ENCODE measurements at regions not wholly inside any gene's neighbourhood (a gene's known extent, or its start where the extent isn't known, plus 50 kb on each side); places are given as distances from the start of the nearest gene placed in this dataset.
A peak's percentile ranks its signal among the peaks of the same experiment; 100 is the strongest.

DNA sequence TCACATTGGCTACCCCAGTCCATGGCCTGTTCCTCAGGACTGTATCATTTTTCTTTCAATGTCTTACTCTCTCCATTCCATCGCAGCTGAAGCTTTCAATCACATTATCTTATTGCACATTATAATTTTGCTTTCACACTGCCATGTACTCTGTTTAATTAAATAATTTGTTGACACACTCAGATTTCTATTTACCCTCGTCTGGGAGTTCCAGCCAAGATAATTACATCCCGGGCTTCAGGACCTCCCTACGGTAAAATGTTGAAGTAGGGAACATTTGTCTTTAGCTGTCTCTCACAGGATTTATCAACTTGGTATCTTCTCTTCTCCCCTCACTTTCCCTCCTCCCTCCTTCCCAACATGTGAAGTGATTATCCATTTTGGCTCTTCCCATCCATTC, 177.2 kb upstream of the RASSF8 start:
- no peak for TF ChIP-seq EZH2phosphoT487 (IDR thresholded peaks at IDR 0.05; ENCODE audit: borderline replicate concordance)
- TF ChIP-seq, protein P1, sequence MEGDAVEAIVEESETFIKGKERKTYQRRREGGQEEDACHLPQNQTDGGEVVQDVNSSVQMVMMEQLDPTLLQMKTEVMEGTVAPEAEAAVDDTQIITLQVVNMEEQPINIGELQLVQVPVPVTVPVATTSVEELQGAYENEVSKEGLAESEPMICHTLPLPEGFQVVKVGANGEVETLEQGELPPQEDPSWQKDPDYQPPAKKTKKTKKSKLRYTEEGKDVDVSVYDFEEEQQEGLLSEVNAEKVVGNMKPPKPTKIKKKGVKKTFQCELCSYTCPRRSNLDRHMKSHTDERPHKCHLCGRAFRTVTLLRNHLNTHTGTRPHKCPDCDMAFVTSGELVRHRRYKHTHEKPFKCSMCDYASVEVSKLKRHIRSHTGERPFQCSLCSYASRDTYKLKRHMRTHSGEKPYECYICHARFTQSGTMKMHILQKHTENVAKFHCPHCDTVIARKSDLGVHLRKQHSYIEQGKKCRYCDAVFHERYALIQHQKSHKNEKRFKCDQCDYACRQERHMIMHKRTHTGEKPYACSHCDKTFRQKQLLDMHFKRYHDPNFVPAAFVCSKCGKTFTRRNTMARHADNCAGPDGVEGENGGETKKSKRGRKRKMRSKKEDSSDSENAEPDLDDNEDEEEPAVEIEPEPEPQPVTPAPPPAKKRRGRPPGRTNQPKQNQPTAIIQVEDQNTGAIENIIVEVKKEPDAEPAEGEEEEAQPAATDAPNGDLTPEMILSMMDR (conservative IDR thresholded peaks at IDR 0.05; ENCODE audit: low read length), result no peak
- Histone ChIP-seq H3F3A (ENCODE audit: low read depth) (0 out of 2 replicates have a peak, but pooled peaks cover 5% of the 10 kb centered on the region), H3K4me1 (ENCODE audit: insufficient read depth, low read length, poor library complexity, severe bottlenecking) (peaks cover 29% of the 10 kb centered on the region), H3K9me2 (replicated peaks; ENCODE audit: low read depth, low read length) (no peaks in the 10 kb centered on the region), H3K27me3 (ENCODE audit: insufficient read depth, low read length, poor library complexity, severe bottlenecking) (no peaks in the 10 kb centered on the region), H3K9me3 (ENCODE audit: insufficient read depth, low read depth, low read length) (no peaks in the 10 kb centered on the region), H3K79me2 (ENCODE audit: insufficient read depth, low read length) (no peaks in the 10 kb centered on the region), H3K4me2 (ENCODE audit: low read depth, low read length, poor library complexity, severe bottlenecking) (no peak overlapping the region), H3K4me3 (ENCODE audit: low read length, poor library complexity, severe bottlenecking) (no peak overlapping the region), H2AFZ (ENCODE audit: low read length) (no peak overlapping the region), H4K20me1 (ENCODE audit: insufficient read depth, low read length, poor library complexity, severe bottlenecking) (no peaks in the 10 kb centered on the region), H3K36me3 (ENCODE audit: insufficient read depth, low read length) (no peaks in the 10 kb centered on the region), H3K9ac (ENCODE audit: low read depth, low read length, poor library complexity, severe bottlenecking) (no peak overlapping the region)

DNA sequence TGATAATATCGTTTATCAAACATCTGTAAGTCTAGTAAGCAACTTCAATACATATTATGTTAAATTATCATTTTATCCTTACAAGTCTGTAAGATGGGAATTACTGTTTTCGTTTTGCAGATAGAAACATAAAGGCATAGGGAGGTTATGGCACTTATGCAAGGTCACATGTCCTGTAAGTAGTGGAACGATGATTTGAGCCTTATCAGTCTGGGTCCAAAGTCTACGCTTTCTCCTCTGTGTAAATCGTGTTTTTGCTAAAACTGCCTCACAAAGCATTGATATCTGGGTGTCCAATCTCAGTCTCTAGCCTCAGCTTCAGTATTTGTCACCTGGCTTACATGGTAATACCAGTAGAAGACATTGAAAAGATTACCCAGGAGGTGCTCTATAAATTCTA, 174.9 kb upstream of the RASSF8 start:
- Histone ChIP-seq H3K9me2 (replicated peaks; ENCODE audit: low read depth, low read length) (no peaks in the 10 kb centered on the region), H3K9ac (ENCODE audit: low read depth, low read length, poor library complexity, severe bottlenecking) (no peak overlapping the region), H3K36me3 (ENCODE audit: insufficient read depth, low read length) (no peaks in the 10 kb centered on the region), H3K4me1 (ENCODE audit: insufficient read depth, low read length, poor library complexity, severe bottlenecking) (peaks cover 16% of the 10 kb centered on the region), H3K79me2 (ENCODE audit: insufficient read depth, low read length) (no peaks in the 10 kb centered on the region), H3K4me3 (ENCODE audit: low read length, poor library complexity, severe bottlenecking) (no peak overlapping the region), H2AFZ (ENCODE audit: low read length) (no peak overlapping the region), H3K27me3 (ENCODE audit: insufficient read depth, low read length, poor library complexity, severe bottlenecking) (no peaks in the 10 kb centered on the region), H3K4me2 (ENCODE audit: low read depth, low read length, poor library complexity, severe bottlenecking) (no peak overlapping the region), H3F3A (ENCODE audit: low read depth) (no peaks in the 10 kb centered on the region), H4K20me1 (ENCODE audit: insufficient read depth, low read length, poor library complexity, severe bottlenecking) (no peaks in the 10 kb centered on the region), H3K9me3 (ENCODE audit: insufficient read depth, low read depth, low read length) (no peaks in the 10 kb centered on the region)
- no peak for TF ChIP-seq EZH2phosphoT487 (IDR thresholded peaks at IDR 0.05; ENCODE audit: borderline replicate concordance)
- TF ChIP-seq, protein P1 (conservative IDR thresholded peaks at IDR 0.05; ENCODE audit: low read length), result no peak

DNA sequence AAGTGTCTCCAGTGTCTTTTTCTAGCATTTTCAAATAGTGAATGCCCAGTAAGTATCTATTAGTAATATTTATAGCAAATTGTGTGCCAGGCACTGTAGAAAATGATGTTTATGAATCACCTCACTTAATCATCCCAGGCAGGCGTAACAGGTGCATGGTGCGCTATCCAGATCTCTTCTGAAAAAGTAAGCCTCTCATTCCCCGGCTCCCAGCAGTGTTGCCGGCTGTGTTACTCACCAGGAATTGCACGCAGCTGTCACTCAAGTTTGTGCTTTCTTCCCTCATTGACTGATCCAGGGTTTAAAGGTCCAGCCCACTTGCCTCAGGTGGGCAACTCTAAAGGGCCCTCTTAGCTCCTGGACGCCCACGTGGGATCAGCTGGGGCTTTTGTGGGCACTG, 173.8 kb upstream of the RASSF8 start:
- Histone ChIP-seq H2AFZ (ENCODE audit: low read length) (no peak overlapping the region), H3K4me3 (ENCODE audit: low read length, poor library complexity, severe bottlenecking) (peak overlapping the region; percentile 1), H3K9ac (ENCODE audit: low read depth, low read length, poor library complexity, severe bottlenecking) (no peak overlapping the region), H3K9me3 (ENCODE audit: insufficient read depth, low read depth, low read length) (no peaks in the 10 kb centered on the region), H3K79me2 (ENCODE audit: insufficient read depth, low read length) (no peaks in the 10 kb centered on the region), H4K20me1 (ENCODE audit: insufficient read depth, low read length, poor library complexity, severe bottlenecking) (no peaks in the 10 kb centered on the region), H3K9me2 (replicated peaks; ENCODE audit: low read depth, low read length) (no peaks in the 10 kb centered on the region), H3K4me2 (ENCODE audit: low read depth, low read length, poor library complexity, severe bottlenecking) (peak overlapping the region; percentile 42), H3F3A (ENCODE audit: low read depth) (no peaks in the 10 kb centered on the region), H3K36me3 (ENCODE audit: insufficient read depth, low read length) (no peaks in the 10 kb centered on the region), H3K27me3 (ENCODE audit: insufficient read depth, low read length, poor library complexity, severe bottlenecking) (no peaks in the 10 kb centered on the region), H3K4me1 (ENCODE audit: insufficient read depth, low read length, poor library complexity, severe bottlenecking) (peaks cover 16% of the 10 kb centered on the region)
- TF ChIP-seq, protein P1 (conservative IDR thresholded peaks at IDR 0.05; ENCODE audit: low read length), result no peak
- TF ChIP-seq EZH2phosphoT487 (IDR thresholded peaks at IDR 0.05; ENCODE audit: borderline replicate concordance), result no peak

Measured in Loucy (cell line).